Stimulated activated CD4-positive, alpha-beta T cell treated with anti-CD3 and anti-CD28 coated beads, Interleukin-15, amount 100 ng/mL, for 48 hours (primary cell): ENCODE measurements at regions not wholly inside any gene's neighbourhood (a gene's known extent, or its start where the extent isn't known, plus 50 kb on each side); places are given as distances from the start of the nearest gene placed in this dataset.
"Not testable (repeated sequence)": the region's sequence is repeated elsewhere in the genome, so short reads cannot be mapped to it uniquely, and the experiment has no call there.

Experiments used
- DNase-seq, 2 donors: peaks; one replicate each; pipeline ENCODE4 v3.0.0-alpha.2; 2020; ENCODE audit warnings: low read depth in 2 of 2

GRCh38 chr5:158063052-158063451, 204.1 kb upstream of the CLINT1 start:
- no peak for DNase-seq

- DNase-seq: no peak
Observed at GRCh38 chr5:158061451-158061850, 202.5 kb upstream of the CLINT1 start.

DNA sequence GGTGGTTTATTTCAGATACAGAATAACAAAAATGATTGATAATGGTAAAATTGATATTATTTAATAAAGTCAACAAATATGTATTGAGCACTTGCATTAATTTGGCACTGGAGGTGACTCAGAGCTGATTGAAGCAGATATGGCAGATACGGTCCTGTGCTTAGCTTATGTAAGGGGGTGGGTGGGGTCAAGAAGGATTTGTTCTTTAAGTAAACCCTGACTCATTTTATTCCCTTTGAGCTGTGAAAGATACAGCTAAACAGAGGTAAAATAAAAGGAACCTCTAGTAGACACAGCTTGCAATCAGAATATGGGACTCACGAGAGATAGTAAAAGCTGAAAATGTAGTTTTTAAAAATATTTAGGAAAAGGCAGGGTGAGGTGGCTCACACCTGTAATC, 201.3 kb upstream of the CLINT1 start:
- DNase-seq: no peak

DNA sequence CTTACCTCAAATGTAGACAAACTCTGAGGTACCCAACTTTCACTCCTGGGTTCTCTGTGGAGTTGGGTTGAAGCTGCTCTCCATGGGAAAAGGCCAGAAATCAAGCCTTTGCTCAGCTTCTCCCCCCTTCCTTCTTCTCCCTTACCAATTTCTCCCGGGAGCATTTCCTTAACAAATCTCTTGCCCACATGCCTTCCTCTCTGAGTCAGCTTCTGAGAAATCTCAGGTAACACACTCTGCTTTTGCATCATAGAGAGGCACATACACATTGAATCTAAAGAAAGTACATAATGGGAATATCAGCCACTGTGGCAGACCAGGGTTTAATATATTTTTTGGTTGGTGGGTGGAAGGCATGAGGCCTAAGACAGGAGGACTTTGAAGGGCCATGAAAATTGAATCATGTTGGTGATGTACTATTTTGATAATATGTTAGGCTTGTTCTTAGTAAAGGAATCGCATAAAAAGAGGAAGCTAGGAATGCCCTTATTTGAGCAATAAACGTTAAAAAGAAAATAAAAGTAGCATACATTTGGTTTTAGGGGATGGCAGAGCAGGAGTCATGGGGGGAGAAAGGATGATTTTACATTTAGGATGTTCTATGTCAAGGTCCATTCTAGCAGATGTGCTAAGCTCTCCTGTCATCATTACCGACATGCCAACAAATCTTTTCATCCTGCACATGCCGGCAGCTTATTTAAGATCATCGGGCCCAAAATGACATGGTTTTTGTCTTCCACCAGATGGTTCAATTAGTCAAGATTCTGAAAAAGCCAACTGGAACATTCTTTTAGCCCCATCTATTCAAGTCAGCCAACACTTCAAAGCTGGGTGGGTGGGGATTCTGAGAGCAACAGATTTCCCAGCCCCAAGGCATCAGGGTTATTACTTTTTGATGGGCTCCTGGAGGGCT, 199.5 kb upstream of the CLINT1 start:
- DNase-seq: no peak

GRCh38 chr5:158056130-158056825, 197.3 kb upstream of the CLINT1 start:
- DNase-seq: no peak

DNA sequence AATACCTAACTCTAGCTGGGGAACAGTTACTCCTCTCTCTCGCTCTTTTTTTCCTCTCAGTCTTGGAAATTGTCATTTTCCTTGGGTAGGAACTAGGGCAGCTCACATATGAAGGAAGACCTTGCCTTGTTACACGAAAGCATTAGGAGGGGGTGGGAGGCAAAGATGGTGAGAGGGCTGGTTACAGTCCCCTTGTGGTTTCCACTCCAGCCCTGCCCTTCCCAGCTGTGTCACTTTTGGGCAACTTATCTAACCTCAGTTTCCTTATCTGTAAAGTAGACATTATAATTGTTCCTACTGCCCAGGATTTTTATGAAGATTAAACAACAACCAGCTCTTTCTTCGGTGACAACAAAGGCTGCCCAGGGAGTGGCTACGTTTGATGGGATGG, 196.2 kb upstream of the CLINT1 start:
- DNase-seq: no peak

GRCh38 chr5:158054223-158055110, 195.5 kb upstream of the CLINT1 start:
- DNase-seq: no peak

- DNase-seq: no peak
Observed at GRCh38 chr5:158051036-158051435, 192.1 kb upstream of the CLINT1 start.

DNA sequence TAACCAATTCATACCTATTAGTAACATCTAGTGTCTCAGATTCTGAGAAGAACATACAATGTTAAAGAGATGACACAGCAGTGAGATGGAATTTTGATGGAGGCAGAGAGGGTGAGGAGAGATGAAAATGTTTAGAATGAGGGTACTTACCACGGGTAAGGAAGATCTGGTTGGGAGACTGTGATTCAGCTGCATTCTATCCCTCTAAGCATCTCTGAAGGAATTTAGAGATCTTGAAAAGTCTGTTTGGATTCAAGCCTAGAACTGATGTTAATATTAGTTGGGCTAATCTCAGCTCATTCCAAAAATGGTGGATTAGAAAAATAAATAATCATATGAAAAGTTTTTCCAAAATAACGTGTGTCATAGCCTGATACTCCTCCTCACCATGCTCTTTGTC, 191.5 kb upstream of the CLINT1 start:
- no peak for DNase-seq

DNA sequence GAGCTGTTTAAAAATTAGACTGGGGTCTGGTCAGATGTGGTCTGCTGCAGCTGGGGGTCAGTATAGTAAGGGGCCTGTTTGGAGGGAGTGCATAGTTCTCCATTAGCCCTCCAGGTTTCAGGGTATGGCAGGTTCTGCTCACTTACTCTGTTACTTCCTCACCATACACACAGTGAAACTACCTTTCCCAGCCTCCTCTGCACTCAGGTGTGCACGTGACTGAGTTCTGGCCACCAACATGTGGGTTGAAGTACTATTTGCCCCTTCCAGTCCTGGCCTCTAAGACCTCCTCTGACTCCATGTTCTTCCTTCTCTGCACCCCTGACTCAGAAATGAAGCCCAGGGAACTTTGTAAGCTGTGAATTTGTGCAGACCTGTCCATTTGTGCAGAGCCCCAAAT, 190.5 kb upstream of the CLINT1 start:
- DNase-seq: no peak

- DNase-seq: no peak
Observed at GRCh38 chr5:158045696-158046095, 186.8 kb upstream of the CLINT1 start.

DNA sequence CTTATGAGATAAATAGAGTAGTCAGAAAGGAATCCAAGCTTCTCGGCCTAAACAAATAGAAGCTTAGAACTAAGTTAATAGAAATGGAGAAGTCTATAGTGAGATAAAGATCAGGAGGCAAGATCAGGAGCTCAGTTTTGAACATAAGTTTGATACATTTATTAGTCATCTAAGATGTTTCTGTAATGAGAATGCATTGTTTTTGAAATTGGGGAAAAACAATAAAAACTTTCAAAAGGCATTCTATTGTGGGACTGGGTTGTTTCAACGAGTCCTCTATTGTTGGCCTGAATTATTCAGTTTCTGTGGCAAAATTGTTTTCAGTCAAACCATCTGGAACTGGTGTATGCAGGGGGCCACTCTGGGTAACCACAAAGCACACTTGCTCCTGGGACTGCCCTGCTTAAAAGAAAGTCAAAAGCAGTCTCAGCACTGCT, 181.0 kb upstream of the CLINT1 start:
- DNase-seq: no peak

DNA sequence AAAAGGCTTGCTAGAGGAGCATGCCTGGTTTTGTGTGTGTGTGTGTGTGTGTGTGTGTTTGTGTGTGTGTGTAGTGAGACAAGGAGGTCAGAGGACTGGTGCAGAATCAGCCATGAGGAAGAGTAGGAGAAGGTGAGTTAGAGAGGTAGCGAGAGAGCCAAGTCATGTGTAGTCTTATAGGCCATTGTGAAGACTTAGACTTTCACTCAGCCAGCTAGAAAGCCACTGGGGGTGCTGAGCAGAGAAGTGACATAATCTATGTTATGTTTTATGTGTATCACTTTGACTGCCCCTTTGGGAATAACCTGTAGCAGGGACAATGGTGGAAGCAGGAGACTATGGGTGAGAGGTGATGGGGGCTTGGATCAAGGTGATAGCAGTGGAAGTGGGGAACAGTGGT, 180.5 kb upstream of the CLINT1 start:
- DNase-seq: no peak

- not testable (repeated sequence) for DNase-seq
Observed at GRCh38 chr5:158036983-158037595, 178.1 kb upstream of the CLINT1 start.

DNA sequence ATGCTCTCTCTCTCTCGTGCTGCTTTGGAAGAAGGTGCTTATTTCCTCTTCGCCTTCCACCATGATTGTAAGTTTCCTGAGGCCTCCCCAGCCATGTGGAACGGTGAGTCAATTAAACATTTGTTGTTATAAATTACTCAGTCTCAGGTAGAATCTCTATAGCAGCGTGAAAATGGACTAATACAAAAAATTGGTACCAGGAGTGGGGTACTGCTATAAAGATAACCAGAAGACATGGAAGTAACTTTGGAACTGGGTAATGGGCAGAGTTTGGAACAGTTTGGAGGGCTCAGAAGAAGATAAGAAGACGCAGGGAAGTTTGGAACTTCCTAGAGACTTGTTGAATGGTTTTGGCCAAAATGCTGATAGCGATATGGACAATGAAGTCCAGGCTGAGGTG, 175.6 kb upstream of the CLINT1 start:
- not testable (repeated sequence) for DNase-seq

DNA sequence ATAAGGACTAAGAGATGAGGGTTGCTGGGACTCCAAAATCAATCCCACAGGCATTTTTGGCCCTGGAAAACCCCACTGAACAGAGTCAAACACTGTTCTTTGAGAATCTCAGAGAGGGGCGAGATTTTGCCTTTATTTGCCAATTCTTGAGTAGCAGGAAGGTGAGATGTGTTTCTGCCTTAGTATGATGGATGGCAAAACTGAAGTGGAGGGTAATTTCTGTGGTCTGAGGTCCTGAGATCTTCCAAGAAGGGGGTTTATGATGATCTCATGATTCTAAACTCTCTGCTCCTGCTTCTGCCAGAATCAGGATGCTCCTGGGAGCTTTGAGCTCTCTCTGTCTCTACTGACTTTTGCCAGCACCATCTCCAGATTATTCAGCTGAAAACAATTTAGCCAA, 174.8 kb upstream of the CLINT1 start:
- DNase-seq: no peak

- DNase-seq: no peak
Observed at GRCh38 chr5:158033076-158033475, 174.1 kb upstream of the CLINT1 start.

DNA sequence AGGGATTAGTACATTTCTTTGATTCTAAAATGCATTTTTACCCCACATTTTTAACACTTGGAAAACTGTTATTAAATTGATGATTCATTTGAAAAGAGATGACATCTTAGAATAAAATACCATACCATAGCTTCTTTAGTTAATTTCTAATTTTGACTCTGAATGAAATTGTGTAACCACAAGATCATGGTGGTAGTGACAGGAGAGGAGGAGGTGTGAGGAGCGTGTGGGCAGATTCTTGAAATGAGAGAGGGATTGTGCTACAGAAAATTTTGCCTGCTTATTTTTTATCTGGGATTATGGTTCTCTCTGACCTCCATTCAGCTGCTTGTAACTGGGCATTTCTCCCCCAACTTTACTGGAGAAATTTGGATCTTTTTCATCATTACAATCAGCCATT, 173.3 kb upstream of the CLINT1 start:
- no peak for DNase-seq

- no peak for DNase-seq
Observed at GRCh38 chr5:158027806-158028775, 169.1 kb upstream of the CLINT1 start.

- DNase-seq: no peak
Observed at GRCh38 chr5:158026304-158027031, 167.5 kb upstream of the CLINT1 start.
